HCT116 (cell line): ENCODE measurements at regions not wholly inside any gene's neighbourhood (a gene's known extent, or its start where the extent isn't known, plus 50 kb on each side); places are given as distances from the start of the nearest gene placed in this dataset.

ENCODE experiments used
- ATAC-seq: fragments of 200-7000 bp; cut with Tn5 transposase; 2 replicates; pipeline ENCODE4 v1.9.1; 2020; ENCODE audit warnings: mild to moderate bottlenecking, moderate library complexity
- BruUV-seq: library from RNA; stranded (reverse); fragments of 400-500 nt; replicated peaks from 2 replicates; lab custom pipeline; 2021; lab: Mats Ljungman, UMichigan
- CTCF ChIA-PET: fragments of 300-600 bp; sonication (Branson Sonifier 250); formaldehyde crosslinking; loops from one replicate; lab custom pipeline; 2021; ENCODE audit warnings: antibody characterized with exemption; lab: Charles Lee
- POLR2A ChIA-PET: fragments of 300-600, 350-600 bp; sonication (Branson Sonifier 250); formaldehyde crosslinking; loops from one replicate; lab custom pipeline; 2021; ENCODE audit warnings: antibody characterized with exemption; lab: Charles Lee
- RAD21 ChIA-PET, 2 experiments: fragments of 300-600 bp; sonication (Branson Sonifier 250); formaldehyde crosslinking; loops; one replicate each; lab custom pipeline; 2023; ENCODE audit warnings: low total read pairs in 2 of 2; ENCODE audit not compliant: uncharacterized antibody in 2 of 2, unreplicated experiment in 2 of 2, low non-redundant PET in 1 of 2; lab: Charles Lee
- DNase-seq: peaks from one replicate; pipeline ENCODE4 v3.0.0-alpha.2; 2010; ENCODE audit warnings: low read depth, low spot score
- H2AFZ ChIP-seq: fragments of 200-600 bp; shearing (Covaris generic), sonication (generic); 2 replicates; pipeline ENCODE4 v1.6.1; 2017; ENCODE audit warnings: low read depth, mixed run types, mixed read lengths, antibody characterized with exemption, low read length; ENCODE audit not compliant: poor library complexity, severe bottlenecking
- H3K27ac ChIP-seq: 2 replicates; pipeline ENCODE4 v1.5.1; 2012; ENCODE audit warnings: low read depth, low read length
- H3K27me3 ChIP-seq: fragments of 200-600 bp; sonication (generic); 2 replicates; pipeline ENCODE4 v1.6.1; 2016; ENCODE audit warnings: mixed run types, low read length, mixed read lengths; ENCODE audit not compliant: insufficient read depth
- H3K36me3 ChIP-seq, 2 experiments: fragments of 200-500 bp in 1 of 2; fragments of 200-600 bp in 1 of 2; sonication (Bioruptor generic) in 1 of 2; sonication (generic) in 1 of 2; 2 replicates each; pipeline versions ENCODE4 v1.5.1 to v1.6.1; 2014 to 2016; ENCODE audit warnings: low read length in 2 of 2, inconsistent platforms in 1 of 2, mixed read lengths in 1 of 2, mixed run types in 1 of 2; ENCODE audit not compliant: insufficient read depth in 2 of 2, control insufficient read depth in 1 of 2
- H3K4me1 ChIP-seq, 2 experiments: fragments of 200-600 bp in 1 of 2; sonication (generic) in 1 of 2; 2 replicates each; pipeline versions ENCODE4 v1.5.1 to v1.6.1; 2012 to 2017; ENCODE audit warnings: low read length in 2 of 2, inconsistent platforms in 1 of 2, mild to moderate bottlenecking in 1 of 2, mixed read lengths in 1 of 2, mixed run types in 1 of 2, moderate library complexity in 1 of 2; ENCODE audit not compliant: insufficient read depth in 2 of 2, control insufficient read depth in 1 of 2
- H3K4me2 ChIP-seq: fragments of 200-600 bp; sonication (generic); 2 replicates; pipeline ENCODE4 v1.6.1; 2017; ENCODE audit warnings: mixed run types, low read length, mixed read lengths
- H3K4me3 ChIP-seq, 2 experiments: fragments of 200-600 bp in 1 of 2; sonication (generic) in 1 of 2; replicated peaks in 1 of 2; 2 replicates each; pipeline ENCODE4 v1.5.1; 2011 to 2016; ENCODE audit warnings: low read length in 2 of 2, control low read depth in 1 of 2, low read depth in 1 of 2, mild to moderate bottlenecking in 1 of 2, mixed read lengths in 1 of 2, mixed run types in 1 of 2
- H3K79me2 ChIP-seq: fragments of 200-600 bp; sonication (generic); 2 replicates; pipeline ENCODE4 v1.6.1; 2017; ENCODE audit warnings: mild to moderate bottlenecking, mixed run types, low read length, moderate library complexity, mixed read lengths; ENCODE audit not compliant: insufficient read depth
- H3K9ac ChIP-seq: fragments of 200-600 bp; sonication (generic); 2 replicates; pipeline ENCODE4 v1.6.1; 2016; ENCODE audit warnings: low read length, mixed read lengths
- H3K9me2 ChIP-seq: fragments of 200-600 bp; sonication (generic), shearing (Covaris generic); 2 replicates; pipeline ENCODE4 v1.6.1; 2017; ENCODE audit warnings: mixed run types, mild to moderate bottlenecking, moderate library complexity; ENCODE audit not compliant: insufficient read depth
- H3K9me3 ChIP-seq, 2 experiments: fragments of 200-500 bp in 1 of 2; fragments of 200-600 bp in 1 of 2; sonication (Bioruptor generic) in 1 of 2; sonication (generic) in 1 of 2; 2 replicates each; pipeline ENCODE4 v1.6.1; 2014 to 2017; ENCODE audit warnings: low read length in 2 of 2, mixed read lengths in 2 of 2, inconsistent platforms in 1 of 2, low read depth in 1 of 2, mild to moderate bottlenecking in 1 of 2, mixed run types in 1 of 2, moderate library complexity in 1 of 2; ENCODE audit not compliant: control insufficient read depth in 1 of 2, insufficient read depth in 1 of 2
- H4K20me1 ChIP-seq: fragments of 200-600 bp; sonication (generic), shearing (Covaris generic); 2 replicates; pipeline ENCODE4 v1.6.1; 2017; ENCODE audit warnings: mixed run types, mild to moderate bottlenecking, moderate library complexity; ENCODE audit not compliant: insufficient read depth
- CBX3 ChIP-seq: IDR thresholded peaks from 2 replicates; pipeline ENCODE4 v1.6.1; 2012; ENCODE audit warnings: low read depth
- CEBPB ChIP-seq: IDR thresholded peaks from 2 replicates; pipeline ENCODE4 v1.6.1; 2012; ENCODE audit warnings: low read depth
- ELF1 ChIP-seq: IDR thresholded peaks from 2 replicates; pipeline ENCODE4 v1.6.1; 2012; ENCODE audit warnings: low read depth, borderline replicate concordance
- EZH2 ChIP-seq: fragments of 200-600 bp; sonication (generic); IDR thresholded peaks from 2 replicates; pipeline ENCODE4 v1.6.1; 2017; ENCODE audit warnings: antibody characterized with exemption, mixed run types
- EZH2phosphoT487 ChIP-seq: fragments of 200-600 bp; IDR thresholded peaks from 2 replicates; pipeline ENCODE4 v1.6.1; 2018; ENCODE audit warnings: antibody characterized with exemption, borderline replicate concordance
- JUND ChIP-seq: IDR thresholded peaks from 2 replicates; pipeline ENCODE4 v1.6.1; 2012
- POLR2AphosphoS5 ChIP-seq: IDR thresholded peaks from 2 replicates; pipeline ENCODE4 v1.6.1; 2011; ENCODE audit warnings: mild to moderate bottlenecking, low read depth, low read length, moderate library complexity
- RAD21 ChIP-seq: IDR thresholded peaks from 2 replicates; pipeline ENCODE4 v1.6.1; 2012; ENCODE audit warnings: low read depth, mild to moderate bottlenecking
- SIN3A ChIP-seq: IDR thresholded peaks from 2 replicates; pipeline ENCODE4 v1.6.1; 2012; ENCODE audit warnings: low read depth
- SP1 ChIP-seq: IDR thresholded peaks from 2 replicates; pipeline ENCODE4 v1.6.1; 2012; ENCODE audit warnings: low read depth
- SRF ChIP-seq: IDR thresholded peaks from 2 replicates; pipeline ENCODE4 v1.6.1; 2012; ENCODE audit warnings: low read depth
- ZNF274 ChIP-seq: fragments of 200-500 bp; sonication (Bioruptor generic); IDR thresholded peaks from 2 replicates; pipeline ENCODE4 v1.6.1; 2014; ENCODE audit warnings: mild to moderate bottlenecking, low read depth, low read length, inconsistent platforms
- intact Hi-C: fragments of 100-400 bp; cut with micrococcal nuclease; formaldehyde crosslinking; loops from 2 replicates; pipeline ENCODE4 v1.10.0; 2022
- TF ChIP-seq, protein P1 (sequence below): IDR thresholded peaks from 2 replicates; pipeline ENCODE4 v1.6.1; 2012; ENCODE audit warnings: low read depth
- TF ChIP-seq, protein P2 (sequence below), 3 experiments: fragments of 200-600 bp in 1 of 3; sonication (generic) in 1 of 3; IDR thresholded peaks in 2 of 3; conservative IDR thresholded peaks in 1 of 3; 2 replicates each; pipeline ENCODE4 v1.5.1; 2012 to 2017; ENCODE audit warnings: low read depth in 2 of 3, low read length in 2 of 3, antibody characterized with exemption in 1 of 3, borderline replicate concordance in 1 of 3, control low read depth in 1 of 3, mild to moderate bottlenecking in 1 of 3, mixed read lengths in 1 of 3, mixed run types in 1 of 3, moderate library complexity in 1 of 3; ENCODE audit not compliant: insufficient read depth in 1 of 3
- TF ChIP-seq, protein P3 (sequence below): IDR thresholded peaks from 2 replicates; pipeline ENCODE4 v1.6.1; 2011; ENCODE audit warnings: mild to moderate bottlenecking, low read length, moderate library complexity; ENCODE audit not compliant: insufficient replicate concordance; ENCODE audit errors: extremely low read depth
- TF ChIP-seq, protein P4 (sequence below): IDR thresholded peaks from 2 replicates; pipeline ENCODE4 v1.6.1; 2012

DNA sequence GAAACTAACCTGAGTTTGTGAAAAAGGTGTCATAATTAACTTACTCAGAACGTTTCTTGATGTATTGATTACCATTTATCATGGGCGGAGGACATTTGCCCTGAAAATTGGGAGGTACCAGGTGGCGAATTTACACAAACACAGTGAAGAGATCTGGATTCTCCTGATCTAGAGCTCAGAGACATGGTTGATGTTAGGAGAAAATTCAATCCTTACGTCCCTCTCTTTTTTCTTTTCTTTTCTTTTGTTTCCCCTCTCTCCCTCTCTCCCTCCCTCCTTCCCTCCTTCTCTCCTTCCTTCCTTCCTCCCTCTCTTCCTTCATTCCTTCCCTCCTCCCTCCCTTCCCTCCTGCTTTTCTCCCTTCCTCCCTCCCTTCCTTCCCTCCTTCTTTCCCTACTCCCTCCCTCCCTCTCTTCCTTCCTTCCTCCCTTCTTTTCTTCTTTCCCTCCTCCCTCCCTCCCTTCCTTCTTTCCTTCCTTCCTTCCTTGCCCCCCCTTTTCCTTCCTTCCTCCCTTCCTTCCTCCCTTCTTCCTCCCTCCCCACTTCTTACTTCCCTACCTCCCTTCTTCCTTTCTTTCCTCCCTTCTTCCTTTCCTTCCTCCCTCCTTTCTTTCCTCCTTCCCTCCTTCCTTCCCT is 234.1 kb downstream of the OTOR start:
- H3K9me2 ChIP-seq, result no peaks in the 10 kb centered on the region
- BruUV-seq, result no TSS peak
- DNase-seq, result no peak
- H3K9ac ChIP-seq, result no peak overlapping the region
- TF ChIP-seq EZH2phosphoT487 (no peak), SRF (no peak), CEBPB (no peak), SP1 (no peak), RAD21 (no peak), SIN3A (no peak), EZH2 (no peak), ZNF274 (no peak), CBX3 (no peak), POLR2AphosphoS5 (no peak), JUND (no peak), ELF1 (no peak)
- TF ChIP-seq, protein P1, sequence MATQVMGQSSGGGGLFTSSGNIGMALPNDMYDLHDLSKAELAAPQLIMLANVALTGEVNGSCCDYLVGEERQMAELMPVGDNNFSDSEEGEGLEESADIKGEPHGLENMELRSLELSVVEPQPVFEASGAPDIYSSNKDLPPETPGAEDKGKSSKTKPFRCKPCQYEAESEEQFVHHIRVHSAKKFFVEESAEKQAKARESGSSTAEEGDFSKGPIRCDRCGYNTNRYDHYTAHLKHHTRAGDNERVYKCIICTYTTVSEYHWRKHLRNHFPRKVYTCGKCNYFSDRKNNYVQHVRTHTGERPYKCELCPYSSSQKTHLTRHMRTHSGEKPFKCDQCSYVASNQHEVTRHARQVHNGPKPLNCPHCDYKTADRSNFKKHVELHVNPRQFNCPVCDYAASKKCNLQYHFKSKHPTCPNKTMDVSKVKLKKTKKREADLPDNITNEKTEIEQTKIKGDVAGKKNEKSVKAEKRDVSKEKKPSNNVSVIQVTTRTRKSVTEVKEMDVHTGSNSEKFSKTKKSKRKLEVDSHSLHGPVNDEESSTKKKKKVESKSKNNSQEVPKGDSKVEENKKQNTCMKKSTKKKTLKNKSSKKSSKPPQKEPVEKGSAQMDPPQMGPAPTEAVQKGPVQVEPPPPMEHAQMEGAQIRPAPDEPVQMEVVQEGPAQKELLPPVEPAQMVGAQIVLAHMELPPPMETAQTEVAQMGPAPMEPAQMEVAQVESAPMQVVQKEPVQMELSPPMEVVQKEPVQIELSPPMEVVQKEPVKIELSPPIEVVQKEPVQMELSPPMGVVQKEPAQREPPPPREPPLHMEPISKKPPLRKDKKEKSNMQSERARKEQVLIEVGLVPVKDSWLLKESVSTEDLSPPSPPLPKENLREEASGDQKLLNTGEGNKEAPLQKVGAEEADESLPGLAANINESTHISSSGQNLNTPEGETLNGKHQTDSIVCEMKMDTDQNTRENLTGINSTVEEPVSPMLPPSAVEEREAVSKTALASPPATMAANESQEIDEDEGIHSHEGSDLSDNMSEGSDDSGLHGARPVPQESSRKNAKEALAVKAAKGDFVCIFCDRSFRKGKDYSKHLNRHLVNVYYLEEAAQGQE, result no peak
- TF ChIP-seq, protein P2, sequence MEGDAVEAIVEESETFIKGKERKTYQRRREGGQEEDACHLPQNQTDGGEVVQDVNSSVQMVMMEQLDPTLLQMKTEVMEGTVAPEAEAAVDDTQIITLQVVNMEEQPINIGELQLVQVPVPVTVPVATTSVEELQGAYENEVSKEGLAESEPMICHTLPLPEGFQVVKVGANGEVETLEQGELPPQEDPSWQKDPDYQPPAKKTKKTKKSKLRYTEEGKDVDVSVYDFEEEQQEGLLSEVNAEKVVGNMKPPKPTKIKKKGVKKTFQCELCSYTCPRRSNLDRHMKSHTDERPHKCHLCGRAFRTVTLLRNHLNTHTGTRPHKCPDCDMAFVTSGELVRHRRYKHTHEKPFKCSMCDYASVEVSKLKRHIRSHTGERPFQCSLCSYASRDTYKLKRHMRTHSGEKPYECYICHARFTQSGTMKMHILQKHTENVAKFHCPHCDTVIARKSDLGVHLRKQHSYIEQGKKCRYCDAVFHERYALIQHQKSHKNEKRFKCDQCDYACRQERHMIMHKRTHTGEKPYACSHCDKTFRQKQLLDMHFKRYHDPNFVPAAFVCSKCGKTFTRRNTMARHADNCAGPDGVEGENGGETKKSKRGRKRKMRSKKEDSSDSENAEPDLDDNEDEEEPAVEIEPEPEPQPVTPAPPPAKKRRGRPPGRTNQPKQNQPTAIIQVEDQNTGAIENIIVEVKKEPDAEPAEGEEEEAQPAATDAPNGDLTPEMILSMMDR (IDR thresholded peaks at IDR 0.05 in 2 of 3, conservative IDR thresholded peaks at IDR 0.05 in 1 of 3; ENCODE audit: borderline replicate concordance in 1 of 3, insufficient read depth in 1 of 3, low read depth in 2 of 3, low read length in 2 of 3), result no peak
- TF ChIP-seq, protein P3, sequence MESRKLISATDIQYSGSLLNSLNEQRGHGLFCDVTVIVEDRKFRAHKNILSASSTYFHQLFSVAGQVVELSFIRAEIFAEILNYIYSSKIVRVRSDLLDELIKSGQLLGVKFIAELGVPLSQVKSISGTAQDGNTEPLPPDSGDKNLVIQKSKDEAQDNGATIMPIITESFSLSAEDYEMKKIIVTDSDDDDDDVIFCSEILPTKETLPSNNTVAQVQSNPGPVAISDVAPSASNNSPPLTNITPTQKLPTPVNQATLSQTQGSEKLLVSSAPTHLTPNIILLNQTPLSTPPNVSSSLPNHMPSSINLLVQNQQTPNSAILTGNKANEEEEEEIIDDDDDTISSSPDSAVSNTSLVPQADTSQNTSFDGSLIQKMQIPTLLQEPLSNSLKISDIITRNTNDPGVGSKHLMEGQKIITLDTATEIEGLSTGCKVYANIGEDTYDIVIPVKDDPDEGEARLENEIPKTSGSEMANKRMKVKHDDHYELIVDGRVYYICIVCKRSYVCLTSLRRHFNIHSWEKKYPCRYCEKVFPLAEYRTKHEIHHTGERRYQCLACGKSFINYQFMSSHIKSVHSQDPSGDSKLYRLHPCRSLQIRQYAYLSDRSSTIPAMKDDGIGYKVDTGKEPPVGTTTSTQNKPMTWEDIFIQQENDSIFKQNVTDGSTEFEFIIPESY, result no peak
- TF ChIP-seq, protein P4, sequence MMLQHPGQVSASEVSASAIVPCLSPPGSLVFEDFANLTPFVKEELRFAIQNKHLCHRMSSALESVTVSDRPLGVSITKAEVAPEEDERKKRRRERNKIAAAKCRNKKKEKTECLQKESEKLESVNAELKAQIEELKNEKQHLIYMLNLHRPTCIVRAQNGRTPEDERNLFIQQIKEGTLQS, result no peak
- H3K27me3 ChIP-seq, result peaks cover 9% of the 10 kb centered on the region; the same call in 1 of the 2 replicates
- RAD21 ChIA-PET, result no interaction called here
- H3K27ac ChIP-seq, result no peak overlapping the region
- no peak overlapping the region for H3K4me3 ChIP-seq
- no peaks in the 10 kb centered on the region for H4K20me1 ChIP-seq
- H3K4me1 ChIP-seq, result no peaks in the 10 kb centered on the region
- CTCF ChIA-PET, result no interaction called here
- no peak overlapping the region for H2AFZ ChIP-seq
- no peaks in the 10 kb centered on the region for H3K36me3 ChIP-seq
- POLR2A ChIA-PET, result no interaction called here
- intact Hi-C loops, result no loop called here
- no peaks in the 10 kb centered on the region for H3K9me3 ChIP-seq
- no peaks in the 10 kb centered on the region for H3K79me2 ChIP-seq
- H3K4me2 ChIP-seq, result no peak overlapping the region
- no peak for ATAC-seq
